Testis (tissue), 2 donors: ENCODE measurements at regions not wholly inside any gene's neighbourhood (a gene's known extent, or its start where the extent isn't known, plus 50 kb on each side); places are given as distances from the start of the nearest gene placed in this dataset.

ENCODE experiments used
- POLR2A ChIP-seq: fragments of 450-650 bp; IDR thresholded peaks from one replicate; pipeline ENCODE4 v1.6.1; 2017; ENCODE audit warnings: antibody characterized with exemption, mild to moderate bottlenecking, moderate library complexity
- TF ChIP-seq, protein P1 (sequence below), 3 experiments: fragments of 450-650 bp in 2 of 3; fragments of 200-600 bp in 1 of 3; sonication (generic) in 1 of 3; IDR thresholded peaks; one replicate each; pipeline ENCODE4 v1.5.1; 2016 to 2019; ENCODE audit warnings: antibody characterized with exemption in 3 of 3, mild to moderate bottlenecking in 2 of 3, moderate library complexity in 1 of 3

GRCh38 chr2:41000906-41001305, 549.0 kb upstream of the SLC8A1 start:
- TF ChIP-seq, protein P1, sequence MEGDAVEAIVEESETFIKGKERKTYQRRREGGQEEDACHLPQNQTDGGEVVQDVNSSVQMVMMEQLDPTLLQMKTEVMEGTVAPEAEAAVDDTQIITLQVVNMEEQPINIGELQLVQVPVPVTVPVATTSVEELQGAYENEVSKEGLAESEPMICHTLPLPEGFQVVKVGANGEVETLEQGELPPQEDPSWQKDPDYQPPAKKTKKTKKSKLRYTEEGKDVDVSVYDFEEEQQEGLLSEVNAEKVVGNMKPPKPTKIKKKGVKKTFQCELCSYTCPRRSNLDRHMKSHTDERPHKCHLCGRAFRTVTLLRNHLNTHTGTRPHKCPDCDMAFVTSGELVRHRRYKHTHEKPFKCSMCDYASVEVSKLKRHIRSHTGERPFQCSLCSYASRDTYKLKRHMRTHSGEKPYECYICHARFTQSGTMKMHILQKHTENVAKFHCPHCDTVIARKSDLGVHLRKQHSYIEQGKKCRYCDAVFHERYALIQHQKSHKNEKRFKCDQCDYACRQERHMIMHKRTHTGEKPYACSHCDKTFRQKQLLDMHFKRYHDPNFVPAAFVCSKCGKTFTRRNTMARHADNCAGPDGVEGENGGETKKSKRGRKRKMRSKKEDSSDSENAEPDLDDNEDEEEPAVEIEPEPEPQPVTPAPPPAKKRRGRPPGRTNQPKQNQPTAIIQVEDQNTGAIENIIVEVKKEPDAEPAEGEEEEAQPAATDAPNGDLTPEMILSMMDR (IDR thresholded peaks at IDR 0.05) = no peak
- TF ChIP-seq POLR2A = no peak
